ENCODE measurements at regions not wholly inside any gene's neighbourhood (a gene's known extent, or its start where the extent isn't known, plus 50 kb on each side); places are given as distances from the start of the nearest gene placed in this dataset.
A peak's percentile ranks its signal among the peaks of the same experiment; 100 is the strongest.

GRCh38 chr1:30316056-30316455, 407.3 kb downstream of the MATN1 start:
- DNase-seq (ENCODE audit: low spot score): no peak

DNA sequence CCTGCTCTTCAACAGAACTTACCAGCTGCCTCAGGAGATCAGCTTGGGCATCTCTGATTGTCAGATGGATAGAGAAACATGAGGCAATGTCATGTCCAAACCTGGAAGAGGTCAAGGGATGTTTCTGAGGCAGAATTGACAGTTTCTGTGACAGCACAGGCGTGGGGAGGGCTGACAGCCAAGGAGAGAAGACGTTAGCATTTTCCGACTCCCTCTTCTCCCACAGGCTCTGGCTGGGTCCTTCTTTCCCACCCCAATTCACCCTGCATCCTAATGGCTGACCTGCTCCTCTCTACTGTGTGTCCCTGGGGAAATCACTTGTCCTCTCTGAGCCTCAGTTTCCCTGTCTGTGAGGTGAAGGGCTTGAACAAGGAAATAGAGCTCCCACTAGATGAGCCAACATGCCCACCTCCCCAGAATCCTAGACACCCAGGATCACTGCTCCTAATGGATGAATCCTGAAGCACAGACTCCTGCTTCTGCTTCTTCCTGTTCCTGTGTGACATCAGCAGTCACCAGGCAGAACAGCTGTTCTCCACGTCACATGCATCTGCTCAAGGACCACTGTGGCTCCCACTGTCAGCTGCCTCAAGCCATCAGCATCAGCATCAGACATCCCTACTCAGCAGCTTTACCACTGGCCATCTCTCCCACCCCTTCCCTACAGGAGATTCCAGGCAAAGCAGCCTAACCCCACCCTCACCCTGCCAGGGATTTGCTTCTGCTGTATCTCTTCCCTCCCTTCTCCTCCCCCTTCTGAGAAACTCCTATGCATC, 408.0 kb downstream of the MATN1 start:
- DNase-seq (ENCODE audit: low spot score): peak; percentile 18

DNA sequence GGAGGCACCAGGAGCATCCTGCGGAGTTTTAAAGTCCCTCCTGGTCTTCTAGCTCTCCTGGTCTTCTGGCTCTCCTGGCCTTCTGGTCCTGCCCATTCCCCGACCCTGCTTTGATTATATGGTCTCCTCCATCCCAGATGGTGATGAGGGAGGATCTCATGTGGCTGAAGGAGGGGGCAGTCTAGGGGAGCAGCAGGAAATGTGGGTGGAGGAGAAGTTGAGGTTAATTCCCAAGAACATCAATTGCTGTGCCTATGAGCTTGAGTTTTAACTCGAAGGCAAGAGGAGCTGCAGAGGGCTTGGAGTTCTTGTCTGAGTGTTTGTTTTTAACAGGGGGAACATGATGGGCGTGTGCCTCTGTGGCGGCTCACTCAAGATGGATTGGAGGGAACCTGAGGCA, 408.8 kb downstream of the MATN1 start:
- no peak for DNase-seq (ENCODE audit: low spot score)

DNA sequence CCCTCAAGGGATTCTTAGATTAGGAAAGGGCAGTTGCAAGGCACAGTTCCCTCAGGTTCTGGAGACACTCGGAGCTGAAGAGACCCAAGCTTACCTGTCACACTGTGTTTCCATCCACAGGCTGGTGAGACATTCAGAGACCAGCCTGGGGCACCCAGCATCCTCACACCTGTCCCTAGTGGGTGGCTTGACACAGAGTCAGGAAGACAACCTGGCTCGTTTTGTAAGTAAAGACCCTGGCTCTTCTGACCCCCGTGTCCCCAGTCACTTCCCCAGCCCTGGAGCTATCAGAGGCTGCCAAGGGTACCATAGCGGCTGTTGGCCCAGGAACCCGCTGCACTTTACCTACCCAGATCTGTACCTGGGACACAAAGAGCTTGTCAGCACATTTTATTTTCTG, 409.8 kb downstream of the MATN1 start:
- no peak for DNase-seq (ENCODE audit: low spot score)

DNA sequence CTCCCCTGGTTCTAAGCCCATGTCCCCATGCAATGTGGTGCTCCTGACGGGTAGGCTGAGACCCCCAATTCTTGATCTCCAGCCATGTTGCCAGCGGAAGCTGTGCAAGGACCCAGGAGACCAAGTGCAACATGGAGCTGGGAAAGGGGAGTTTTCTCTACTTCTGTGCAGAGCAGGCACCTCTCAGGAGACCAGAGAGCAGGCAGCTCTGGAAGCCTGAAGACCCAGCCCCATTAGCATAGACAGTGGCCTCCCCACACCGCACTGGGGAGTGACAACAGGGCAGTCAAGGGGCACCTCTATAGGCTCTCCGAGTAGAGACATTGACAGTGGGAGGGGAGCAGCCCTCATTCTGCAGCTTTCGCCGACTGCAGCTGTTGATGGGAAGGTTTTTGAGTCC, 410.2 kb downstream of the MATN1 start:
- DNase-seq (ENCODE audit: low spot score): no peak

DNA sequence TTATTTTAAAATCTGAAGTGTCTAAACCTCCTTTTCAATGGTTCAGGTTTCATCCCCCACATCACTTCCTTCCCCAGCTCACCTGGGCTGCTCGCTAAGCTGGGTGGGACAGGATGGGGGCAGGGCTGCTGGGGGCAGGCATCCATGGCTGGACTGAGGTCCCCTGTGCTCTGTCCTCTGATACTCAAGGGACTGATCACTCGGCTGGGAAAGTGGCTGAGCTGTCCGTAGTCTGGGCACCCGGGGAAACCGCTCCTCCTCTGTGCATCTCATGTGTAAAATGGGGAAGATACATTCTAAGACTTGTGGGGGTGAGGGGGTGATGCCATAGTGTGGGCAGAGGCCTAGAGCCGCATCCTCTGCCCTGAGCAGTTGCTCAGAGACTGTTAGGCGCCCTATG, 411.2 kb downstream of the MATN1 start:
- DNase-seq (ENCODE audit: low spot score): no peak

DNA sequence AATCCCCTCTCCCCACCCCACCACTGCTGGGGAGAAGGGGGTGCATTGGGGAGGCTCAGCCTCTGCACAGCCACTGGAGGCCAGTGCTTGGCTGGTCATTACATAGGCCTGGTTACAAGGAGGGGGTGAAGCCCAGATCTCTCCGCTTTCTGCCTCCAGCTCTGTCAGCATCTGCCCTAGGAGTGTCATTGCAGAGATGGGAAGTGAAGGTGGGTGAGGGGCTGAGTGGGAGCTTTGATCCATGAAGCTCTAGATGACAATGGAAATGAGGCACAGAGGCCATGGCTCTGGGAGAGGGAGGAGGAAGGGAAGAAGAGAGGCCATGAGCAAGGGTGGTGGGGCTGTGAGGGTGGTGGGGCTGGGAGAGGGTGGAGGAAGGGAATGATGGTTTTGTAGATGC, 411.6 kb downstream of the MATN1 start:
- no peak for DNase-seq (ENCODE audit: low spot score)

GRCh38 chr1:30310966-30311742, 412.2 kb downstream of the MATN1 start:
- DNase-seq (ENCODE audit: low spot score): no peak

- no peak for DNase-seq (ENCODE audit: low spot score)
These were observed 416.2 kb downstream of the MATN1 start for GRCh38 chr1:30307182-30307581.

- DNase-seq (ENCODE audit: low spot score): no peak
These were observed 417.9 kb downstream of the MATN1 start for GRCh38 chr1:30305519-30305918.

- no peak for DNase-seq (ENCODE audit: low spot score)
These were observed 418.3 kb downstream of the MATN1 start for GRCh38 chr1:30305061-30305460.

GRCh38 chr1:30304080-30304479, 419.3 kb downstream of the MATN1 start:
- DNase-seq (ENCODE audit: low spot score): no peak

- no peak for DNase-seq (ENCODE audit: low spot score)
These were observed 420.0 kb downstream of the MATN1 start for GRCh38 chr1:30303387-30303786.

DNA sequence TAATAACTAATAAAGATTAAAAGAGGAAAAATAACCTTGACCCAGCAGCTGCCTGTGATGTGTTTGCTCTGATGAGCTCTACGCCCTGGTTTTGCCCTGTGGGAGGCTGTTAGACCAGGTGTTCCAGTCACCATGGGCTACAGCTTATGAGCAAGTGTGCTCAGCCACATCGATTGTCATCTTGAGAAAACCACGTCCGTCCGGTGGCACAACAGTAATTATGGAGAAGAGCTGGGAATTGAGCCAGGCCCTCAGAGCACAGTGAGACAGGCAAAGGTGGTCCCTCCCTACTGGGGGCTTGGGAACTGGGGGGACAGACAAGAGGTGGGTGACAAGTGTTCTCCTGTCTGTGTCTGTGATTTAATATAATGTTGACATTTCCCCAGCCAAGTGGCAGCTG, 420.5 kb downstream of the MATN1 start:
- no peak for DNase-seq (ENCODE audit: low spot score)

- DNase-seq (ENCODE audit: low spot score): no peak
These were observed 422.7 kb downstream of the MATN1 start for GRCh38 chr1:30300669-30301068.

DNA sequence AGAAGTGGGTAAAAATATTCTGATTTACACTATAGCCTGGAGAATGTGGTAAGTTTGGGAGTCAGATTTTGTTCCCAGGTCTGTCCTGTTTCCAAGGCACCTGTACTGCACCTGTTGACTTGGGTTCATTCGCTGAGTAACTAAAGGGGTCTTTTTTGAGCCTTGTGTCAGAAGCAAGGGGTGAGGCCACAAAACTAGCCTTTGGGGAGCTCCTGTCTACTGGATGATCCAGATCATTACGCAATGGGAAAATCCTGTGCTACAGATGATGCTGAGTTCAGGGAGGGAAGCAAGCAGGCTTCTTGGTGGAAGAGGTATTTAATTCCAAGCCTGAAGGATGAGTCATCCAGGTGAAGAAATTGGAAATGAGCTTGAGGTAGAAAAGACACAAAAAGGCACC, 424.0 kb downstream of the MATN1 start:
- no peak for DNase-seq (ENCODE audit: low spot score)

DNA sequence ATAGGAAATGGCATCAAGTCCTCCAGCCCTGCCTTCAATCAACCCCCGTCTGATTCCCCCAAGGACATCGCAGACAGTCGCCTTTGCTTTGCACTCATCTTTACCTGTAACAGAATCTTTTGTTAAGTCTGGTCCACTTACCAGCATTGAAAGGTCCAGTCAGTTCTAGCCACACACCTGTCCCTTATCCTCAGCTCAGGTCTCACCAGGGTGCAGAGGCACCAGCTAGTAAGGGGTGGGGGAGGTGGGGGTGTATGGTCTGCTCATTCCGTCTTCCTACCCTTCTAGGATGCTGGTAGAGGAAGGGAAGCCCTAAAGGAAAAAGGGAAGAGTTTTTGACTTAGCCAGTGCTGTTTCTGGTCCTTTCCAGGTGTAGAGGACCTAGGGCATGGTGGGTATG, 427.7 kb downstream of the MATN1 start:
- DNase-seq (ENCODE audit: low spot score): no peak

- no peak for DNase-seq (ENCODE audit: low spot score)
These were observed 428.1 kb downstream of the MATN1 start for GRCh38 chr1:30295266-30295665.

GRCh38 chr1:30294508-30294907, 428.9 kb downstream of the MATN1 start:
- DNase-seq (ENCODE audit: low spot score): no peak

- DNase-seq (ENCODE audit: low spot score): no peak
These were observed 430.9 kb downstream of the MATN1 start for GRCh38 chr1:30292451-30292850.

DNA sequence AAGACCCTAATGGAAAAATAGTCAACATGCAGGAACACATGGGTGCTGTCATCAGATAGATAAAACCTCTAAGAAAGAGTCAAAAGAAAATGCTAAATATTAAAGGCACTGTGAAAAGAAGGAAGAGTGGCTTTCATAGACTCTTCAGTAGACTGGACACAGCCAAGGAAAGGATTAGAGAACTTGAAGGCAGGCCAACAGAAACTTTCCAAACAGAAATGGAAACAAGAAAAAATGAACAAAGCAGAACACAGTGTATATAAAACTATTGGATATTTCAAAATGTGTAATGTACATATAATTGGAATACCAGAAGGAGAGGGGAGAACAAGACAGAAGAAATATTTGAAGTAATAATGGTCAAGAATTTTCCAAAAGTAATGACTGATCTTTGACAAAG, 431.9 kb downstream of the MATN1 start:
- DNase-seq (ENCODE audit: low spot score): no peak

DNA sequence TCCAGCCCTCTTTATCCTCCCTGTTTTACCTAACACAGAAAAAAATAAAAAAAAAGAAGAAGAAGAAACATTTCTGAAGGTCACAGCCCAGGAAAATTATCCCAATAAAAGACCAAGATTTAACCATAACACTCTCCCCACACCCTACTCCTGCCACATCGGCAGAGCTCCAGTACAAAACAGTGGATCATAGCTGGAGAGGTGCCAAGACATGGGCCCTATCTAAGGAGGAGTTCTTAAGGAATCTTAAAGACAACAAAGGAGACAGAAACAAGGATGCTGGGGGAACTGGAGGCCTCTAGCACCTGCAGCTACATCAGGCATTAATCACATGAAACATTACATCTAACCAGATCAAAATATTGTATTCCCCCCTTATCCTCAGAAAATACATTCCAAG, 432.8 kb downstream of the MATN1 start:
- DNase-seq (ENCODE audit: low spot score): no peak

GRCh38 chr1:30287976-30288375, 435.4 kb downstream of the MATN1 start:
- DNase-seq (ENCODE audit: low spot score): no peak

All from SW480 (cell line).